Embryonic facial prominence (tissue), 1 donor: ENCODE measurements at regions not wholly inside any gene's neighbourhood (a gene's known extent, or its start where the extent isn't known, plus 50 kb on each side); places are given as distances from the start of the nearest gene placed in this dataset.
"Not testable (repeated sequence)": the region's sequence is repeated elsewhere in the genome, so short reads cannot be mapped to it uniquely, and the experiment has no call there.

Source experiments
- DNase-seq: peaks from one replicate; pipeline ENCODE4 v3.0.0-alpha.2; 2016; ENCODE audit errors: extremely low spot score

- no peak for DNase-seq
These were observed 61.3 kb upstream of the PMEPA1 start for GRCh38 chr20:57770852-57771720.

DNA sequence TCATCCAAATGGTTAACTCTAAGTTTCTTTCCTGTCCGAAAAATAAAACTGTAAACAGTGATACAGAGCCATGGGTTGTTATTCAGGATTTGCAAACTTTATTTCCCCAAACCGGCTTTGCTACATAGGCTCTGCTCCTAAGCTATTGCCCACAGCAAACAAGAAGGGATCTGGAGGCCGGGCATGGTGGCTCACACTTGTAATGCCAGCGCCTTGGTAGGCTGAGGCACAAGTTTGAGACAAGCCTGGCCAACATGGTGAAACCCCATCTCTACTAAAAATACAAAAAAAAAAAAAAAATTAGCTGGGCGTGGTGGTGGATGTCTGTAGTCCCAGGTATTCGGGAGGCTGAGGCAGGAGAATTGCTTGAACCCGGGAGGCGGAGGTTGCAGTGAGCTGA lies 60.6 kb upstream of the PMEPA1 start:
- DNase-seq: not testable (repeated sequence)

DNA sequence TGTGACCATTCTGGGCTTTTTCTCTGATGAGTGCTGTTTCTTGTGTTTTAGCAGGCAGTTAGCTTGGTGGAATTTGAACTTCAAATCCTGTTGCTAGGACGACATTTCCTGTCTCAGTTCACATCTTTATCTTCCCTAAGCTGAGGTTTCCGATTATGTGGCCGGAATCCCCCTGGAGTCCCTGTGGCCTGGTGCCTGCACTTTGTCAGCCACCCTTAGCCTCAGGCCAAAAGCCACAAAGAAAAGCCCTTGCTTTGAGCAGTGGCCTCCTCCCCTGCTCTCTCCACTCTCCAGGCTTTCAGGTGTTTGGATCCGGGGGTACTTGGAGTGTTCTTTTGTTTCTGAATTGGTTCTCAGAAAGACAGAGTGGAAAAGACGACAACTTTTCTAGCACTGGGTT lies 59.9 kb upstream of the PMEPA1 start:
- no peak for DNase-seq

GRCh38 chr20:57768519-57768918 lies 58.7 kb upstream of the PMEPA1 start:
- DNase-seq: no peak

DNA sequence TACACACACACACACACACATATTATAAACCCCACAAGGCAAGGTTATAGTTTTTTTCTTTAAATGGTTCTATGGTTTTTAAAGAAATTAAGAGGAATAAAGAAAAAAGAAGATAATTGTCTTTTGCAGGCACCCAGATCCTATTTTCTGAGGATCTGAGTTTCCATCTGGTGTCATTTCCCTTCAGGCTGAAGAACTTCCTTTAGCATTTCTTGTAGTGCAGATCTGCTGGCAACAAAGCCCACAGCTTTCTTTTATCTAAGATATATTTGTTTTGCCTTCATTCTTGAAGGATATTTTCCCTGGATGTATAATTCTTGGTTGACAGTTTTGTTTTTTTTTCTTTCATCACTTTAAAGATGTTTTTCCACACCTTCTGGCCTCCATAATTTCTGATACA lies 57.6 kb upstream of the PMEPA1 start:
- DNase-seq: no peak

DNA sequence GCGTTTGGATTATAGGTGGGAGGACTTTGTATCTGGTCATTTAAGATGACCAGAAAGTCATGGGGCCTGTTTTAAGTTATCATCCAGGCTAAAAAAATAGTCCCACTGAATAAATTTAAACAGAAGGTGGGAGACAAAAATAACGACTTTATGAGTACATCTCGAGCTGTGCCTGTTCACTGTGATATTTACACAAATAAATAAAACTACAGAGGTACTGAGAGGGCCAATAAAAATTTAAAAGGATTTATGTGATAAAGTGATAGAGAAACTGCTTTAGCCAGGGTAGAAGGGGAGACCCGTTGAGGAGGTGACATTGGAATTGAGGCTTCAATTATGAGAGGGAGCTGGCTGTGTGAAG lies 53.4 kb upstream of the PMEPA1 start:
- DNase-seq: no peak

DNA sequence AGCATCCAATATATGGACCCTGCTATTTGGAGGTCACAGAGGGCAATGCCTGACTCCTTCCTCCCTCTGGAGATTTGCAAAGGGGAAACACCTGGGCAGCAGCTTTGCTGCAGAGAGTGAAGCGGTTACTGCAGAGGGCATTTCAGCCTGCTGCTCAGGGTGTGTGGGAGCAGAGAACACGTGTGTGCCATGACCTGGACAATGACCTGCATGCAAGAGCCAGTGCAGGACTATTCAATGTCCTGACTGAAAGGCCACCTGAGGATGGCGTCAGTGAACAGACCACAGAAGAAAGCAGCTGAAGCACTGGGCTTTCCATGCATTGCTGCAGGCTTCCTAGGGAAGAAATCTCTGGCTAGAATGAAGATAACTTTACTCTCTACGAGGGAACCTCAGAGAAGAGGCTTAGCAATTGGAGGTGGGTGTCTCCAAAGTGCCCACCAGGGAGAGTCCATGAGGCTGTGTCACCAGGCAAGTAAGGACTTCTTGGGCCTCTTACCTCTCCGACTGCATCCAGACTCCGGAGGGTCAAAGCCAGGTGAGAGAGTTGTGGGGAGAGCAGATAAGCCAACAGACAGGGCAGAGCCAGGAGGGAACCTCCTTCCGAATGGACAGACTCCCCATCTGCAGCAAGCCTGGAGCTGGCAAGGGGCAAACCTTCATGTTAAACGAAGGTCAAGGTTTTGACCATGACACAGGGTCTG lies 52.9 kb upstream of the PMEPA1 start:
- DNase-seq: no peak

DNA sequence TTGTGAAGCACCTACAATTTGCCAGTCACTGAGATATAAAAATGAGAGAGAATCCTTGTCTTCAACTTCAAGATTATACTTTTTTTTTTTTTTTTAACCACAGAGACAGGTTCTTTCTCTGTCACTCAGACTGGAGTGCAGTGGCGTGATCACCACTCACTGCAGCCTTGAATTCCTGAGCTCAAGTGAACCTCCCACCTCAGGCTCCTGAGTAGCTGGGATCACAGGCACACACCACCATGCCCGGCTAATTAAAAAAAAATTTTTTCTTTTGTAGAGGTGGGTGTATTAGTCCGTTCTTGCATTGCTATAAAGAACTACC lies 51.6 kb upstream of the PMEPA1 start:
- no peak for DNase-seq

GRCh38 chr20:57760698-57761412 lies 51.0 kb upstream of the PMEPA1 start:
- DNase-seq: no peak

DNA sequence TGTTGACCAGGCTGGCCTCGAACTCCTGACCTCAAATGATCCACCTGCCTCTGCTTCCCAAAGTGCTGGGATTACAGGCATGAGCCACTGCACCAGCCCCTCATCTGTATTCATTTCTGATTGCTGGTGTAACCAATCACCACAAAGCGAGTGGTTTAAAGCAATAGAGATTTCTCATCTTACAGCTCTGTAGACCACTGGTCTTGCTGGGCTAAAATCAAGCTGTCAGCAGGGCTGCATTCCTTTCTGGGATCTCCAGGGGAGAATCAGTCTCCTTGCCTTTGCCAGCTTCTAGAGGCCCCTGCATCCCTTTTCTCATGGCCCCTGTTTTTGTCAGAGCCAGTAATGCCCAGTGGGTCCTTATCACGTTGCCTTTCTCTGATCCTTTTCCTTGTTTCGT lies 49.9 kb upstream of the PMEPA1 start:
- DNase-seq: no peak
